IPS-NIHi7 (cell line): ENCODE measurements at regions not wholly inside any gene's neighbourhood (a gene's known extent, or its start where the extent isn't known, plus 50 kb on each side); places are given as distances from the start of the nearest gene placed in this dataset.

Experiments
- DNase-seq: peaks from one replicate; pipeline ENCODE4 v3.0.0; 2012; ENCODE audit warnings: mixed read lengths; ENCODE audit errors: extremely low spot score

- no peak for DNase-seq
Observed at GRCh38 chr5:155416765-155417164, 403.2 kb downstream of the KIF4B start.

- no peak for DNase-seq
Observed at GRCh38 chr5:155418960-155419579, 405.5 kb downstream of the KIF4B start.

- DNase-seq = no peak
Observed at GRCh38 chr5:155430192-155430591, 416.6 kb downstream of the KIF4B start.

- DNase-seq = no peak
Observed at GRCh38 chr5:155434267-155434666, 420.7 kb downstream of the KIF4B start.

- DNase-seq = no peak
Observed at GRCh38 chr5:155434681-155435080, 421.1 kb downstream of the KIF4B start.

GRCh38 chr5:155441849-155442248, 428.3 kb downstream of the KIF4B start:
- no peak for DNase-seq

- no peak for DNase-seq
Observed at GRCh38 chr5:155451106-155451505, 437.6 kb downstream of the KIF4B start.

- no peak for DNase-seq
Observed at GRCh38 chr5:155455791-155456514, 442.4 kb downstream of the KIF4B start.

GRCh38 chr5:155459889-155460500, 446.4 kb downstream of the KIF4B start:
- no peak for DNase-seq

GRCh38 chr5:155460501-155460931, 447.0 kb downstream of the KIF4B start:
- no peak for DNase-seq

- no peak for DNase-seq
Observed at GRCh38 chr5:155461304-155461703, 447.7 kb downstream of the KIF4B start.

- DNase-seq = no peak
Observed at GRCh38 chr5:155466851-155467250, 453.3 kb downstream of the KIF4B start.

- no peak for DNase-seq
Observed at GRCh38 chr5:155471027-155471426, 457.5 kb downstream of the KIF4B start.

GRCh38 chr5:155472780-155473179, 459.2 kb downstream of the KIF4B start:
- no peak for DNase-seq

- peak; percentile 23 for DNase-seq
Observed at GRCh38 chr5:155475318-155475717, 461.8 kb downstream of the KIF4B start.

GRCh38 chr5:155480731-155481131, 467.2 kb downstream of the KIF4B start:
- no peak for DNase-seq

GRCh38 chr5:155481182-155481581, 467.6 kb downstream of the KIF4B start:
- DNase-seq = no peak

- no peak for DNase-seq
Observed at GRCh38 chr5:155482428-155482827, 468.9 kb downstream of the KIF4B start.

- no peak for DNase-seq
Observed at GRCh38 chr5:155485386-155485785, 471.8 kb downstream of the KIF4B start.

GRCh38 chr5:155489949-155490348, 476.4 kb downstream of the KIF4B start:
- DNase-seq = no peak

GRCh38 chr5:155492191-155492590, 478.6 kb downstream of the KIF4B start:
- no peak for DNase-seq

- DNase-seq = no peak
Observed at GRCh38 chr5:155504606-155505005, 491.1 kb downstream of the KIF4B start.

- DNase-seq = no peak
Observed at GRCh38 chr5:155507363-155507762, 493.8 kb downstream of the KIF4B start.
